SK-N-SH treated with all-trans-retinoic acid at 6 μM for 48 hours (cell line): ENCODE measurements at regions not wholly inside any gene's neighbourhood (a gene's known extent, or its start where the extent isn't known, plus 50 kb on each side); places are given as distances from the start of the nearest gene placed in this dataset.

Experiments used
- PATZ1 ChIP-seq: fragments of 250-450 bp; sonication (Bioruptor Pico); IDR thresholded peaks from 2 replicates; pipeline ENCODE4 v1.8.0; 2020; ENCODE audit warnings: mild to moderate bottlenecking, moderate library complexity, borderline replicate concordance
- RARB ChIP-seq: fragments of 250-450 bp; sonication (Bioruptor Pico); IDR thresholded peaks from 2 replicates; pipeline ENCODE4 v1.8.0; 2021; ENCODE audit warnings: mild to moderate bottlenecking, moderate library complexity
- TOX ChIP-seq: fragments of 250-450 bp; sonication (Bioruptor Pico); IDR thresholded peaks from 2 replicates; pipeline ENCODE4 v1.8.0; 2021; ENCODE audit warnings: mild to moderate bottlenecking, moderate library complexity, borderline replicate concordance
- TSHZ2 ChIP-seq: fragments of 250-450 bp; sonication (Bioruptor Pico); IDR thresholded peaks from 2 replicates; pipeline ENCODE4 v1.5.0; 2020; ENCODE audit warnings: mild to moderate bottlenecking, moderate library complexity
- ZFP3 ChIP-seq: fragments of 250-450 bp; sonication (Bioruptor Pico); IDR thresholded peaks from 2 replicates; pipeline ENCODE4 v1.5.0; 2020; ENCODE audit warnings: mild to moderate bottlenecking, moderate library complexity
- ZFP30 ChIP-seq: fragments of 450-650 bp; formaldehyde crosslinking; IDR thresholded peaks from 2 replicates; pipeline ENCODE4 v1.5.0; 2022; ENCODE audit warnings: mild to moderate bottlenecking, moderate library complexity
- ZNF70 ChIP-seq: fragments of 450-650 bp; formaldehyde crosslinking; IDR thresholded peaks from 2 replicates; pipeline ENCODE4 v1.5.0; 2020; ENCODE audit warnings: mild to moderate bottlenecking, moderate library complexity

- TF ChIP-seq TSHZ2 (CRISPR knock-in tag) = no peak
- no peak for TF ChIP-seq RARB (CRISPR knock-in tag)
- no peak for TF ChIP-seq TOX (CRISPR knock-in tag)
- no peak for TF ChIP-seq ZFP30
- no peak for TF ChIP-seq ZFP3 (CRISPR knock-in tag)
- TF ChIP-seq ZNF70 = no peak
- no peak for TF ChIP-seq PATZ1 (CRISPR knock-in tag)
These were observed 110.4 kb upstream of the BMPER start for GRCh38 chr7:33794959-33795358.
